Keratinocyte (primary cell): ENCODE measurements at regions not wholly inside any gene's neighbourhood (a gene's known extent, or its start where the extent isn't known, plus 50 kb on each side); places are given as distances from the start of the nearest gene placed in this dataset.

Experiments used
- DNase-seq: peaks from one replicate; pipeline ENCODE4 v3.0.0-alpha.2; 2011; ENCODE audit warnings: low read depth, missing footprints, low spot score
- FAIRE-seq: peaks from 2 replicates; lab custom pipeline; 2011; peaks lifted over from hg19 to GRCh38; lab: Jason Lieb, UNC
- H2AFZ ChIP-seq: 2 replicates; pipeline ENCODE4 v1.6.0; 2012; ENCODE audit warnings: low read length, control low read depth, inconsistent platforms; ENCODE audit not compliant: control insufficient read depth
- H3K27ac ChIP-seq: 2 replicates; pipeline ENCODE4 v1.5.1; 2011; ENCODE audit warnings: low read length; ENCODE audit not compliant: control insufficient read depth, insufficient read depth
- H3K27me3 ChIP-seq: 3 replicates; pipeline ENCODE4 v1.6.0; 2011; ENCODE audit warnings: low read length; ENCODE audit not compliant: control insufficient read depth, insufficient read depth; ENCODE audit errors: extremely low read depth
- H3K36me3 ChIP-seq, 2 experiments: 2 replicates in 1 of 2; 3 replicates in 1 of 2; pipeline ENCODE4 v1.5.1; 2011; ENCODE audit warnings: low read length in 2 of 2, mild to moderate bottlenecking in 1 of 2; ENCODE audit not compliant: control insufficient read depth in 2 of 2, insufficient read depth in 2 of 2; ENCODE audit errors: extremely low read depth in 1 of 2
- H3K4me1 ChIP-seq: 3 replicates; pipeline ENCODE4 v1.5.1; 2011; ENCODE audit warnings: low read length; ENCODE audit not compliant: control insufficient read depth, insufficient read depth; ENCODE audit errors: extremely low read depth
- H3K4me2 ChIP-seq: 3 replicates; pipeline ENCODE4 v1.6.0; 2011; ENCODE audit warnings: low read depth, low read length; ENCODE audit not compliant: control insufficient read depth, insufficient read depth; ENCODE audit errors: extremely low read depth
- H3K4me3 ChIP-seq, 3 experiments: fragments of 200-600 bp in 1 of 3; sonication (generic) in 1 of 3; 2 replicates in 2 of 3; 3 replicates in 1 of 3; pipeline ENCODE4 v1.5.1; 2011 to 2016; ENCODE audit warnings: low read length in 3 of 3, mild to moderate bottlenecking in 3 of 3, control low read depth in 2 of 3, inconsistent platforms in 1 of 3, low read depth in 1 of 3, mixed read lengths in 1 of 3, mixed run types in 1 of 3, moderate library complexity in 1 of 3; ENCODE audit not compliant: control insufficient read depth in 2 of 3, insufficient read depth in 2 of 3; ENCODE audit errors: extremely low read depth in 1 of 3
- H3K79me2 ChIP-seq: 2 replicates; pipeline ENCODE4 v1.6.0; 2012; ENCODE audit warnings: low read length; ENCODE audit not compliant: control insufficient read depth, insufficient read depth
- H3K9ac ChIP-seq: 3 replicates; pipeline ENCODE4 v1.6.0; 2011; ENCODE audit warnings: low read length; ENCODE audit not compliant: control insufficient read depth, insufficient read depth; ENCODE audit errors: extremely low read depth
- H3K9me1 ChIP-seq: 3 replicates; pipeline ENCODE4 v1.6.0; 2011; ENCODE audit warnings: low read length; ENCODE audit not compliant: control insufficient read depth, insufficient read depth; ENCODE audit errors: extremely low read depth
- H3K9me3 ChIP-seq: 2 replicates; pipeline ENCODE4 v1.5.1; 2012; ENCODE audit warnings: low read depth, low read length; ENCODE audit not compliant: control insufficient read depth
- H4K20me1 ChIP-seq: 3 replicates; pipeline ENCODE4 v1.6.0; 2011; ENCODE audit warnings: low read length; ENCODE audit not compliant: control insufficient read depth, insufficient read depth; ENCODE audit errors: extremely low read depth
- CTCF ChIP-seq, 3 experiments: IDR thresholded peaks in 1 of 3; conservative IDR thresholded peaks in 1 of 3; optimal IDR thresholded peaks in 1 of 3; 2 replicates in 2 of 3; 3 replicates in 1 of 3; pipeline versions ENCODE3 to v1.5.1; 2011; ENCODE audit warnings: low read length in 3 of 3, mild to moderate bottlenecking in 3 of 3, moderate library complexity in 2 of 3, control low read depth in 1 of 3, inconsistent platforms in 1 of 3; ENCODE audit not compliant: insufficient read depth in 2 of 3; ENCODE audit errors: extremely low read depth in 1 of 3
- EZH2 ChIP-seq: IDR thresholded peaks from one replicate; pipeline ENCODE4 v1.6.1; 2012; ENCODE audit warnings: inconsistent platforms, mild to moderate bottlenecking, low read length, moderate library complexity
- dilution Hi-C: fragments of 300-500 bp; cut with MboI; formaldehyde crosslinking; loops from one replicate; pipeline ENCODE4 v1.7.0; 2020; ENCODE audit warnings: low sequenced_read_pairs; ENCODE audit not compliant: extremely low pct_ligation_motif_present

- Histone ChIP-seq H2AFZ (no peak overlapping the region), H3K36me3 (no peaks in the 10 kb centered on the region), H3K4me2 (peak overlapping the region; percentile 1), H3K9me3 (no peaks in the 10 kb centered on the region), H3K79me2 (no peaks in the 10 kb centered on the region), H4K20me1 (no peaks in the 10 kb centered on the region), H3K27me3 (no peaks in the 10 kb centered on the region), H3K4me1 (peaks cover 3% of the 10 kb centered on the region), H3K4me3 (no peak overlapping the region), H3K9me1 (no peaks in the 10 kb centered on the region), H3K9ac (no peak overlapping the region), H3K27ac (no peak overlapping the region)
- FAIRE-seq (no peak), DNase-seq (no peak)
- TF ChIP-seq CTCF (optimal IDR thresholded peaks at IDR 0.05 in 1 of 3, IDR thresholded peaks at IDR 0.05 in 1 of 3, conservative IDR thresholded peaks at IDR 0.05 in 1 of 3; ENCODE audit: extremely low read depth in 1 of 3, insufficient read depth in 2 of 3, low read length in 3 of 3) (no peak), EZH2 (no peak)
- dilution Hi-C loops = no loop called here
Measured at GRCh38 chr5:7185742-7186141, 210.2 kb upstream of the ADCY2 start.

- Histone ChIP-seq H3K4me1 (peaks cover 3% of the 10 kb centered on the region), H3K36me3 (no peaks in the 10 kb centered on the region), H3K9me3 (no peaks in the 10 kb centered on the region), H3K4me2 (no peak overlapping the region), H3K27ac (no peak overlapping the region), H4K20me1 (no peaks in the 10 kb centered on the region), H2AFZ (no peak overlapping the region), H3K9me1 (no peaks in the 10 kb centered on the region), H3K79me2 (no peaks in the 10 kb centered on the region), H3K27me3 (no peaks in the 10 kb centered on the region), H3K4me3 (no peak overlapping the region), H3K9ac (no peak overlapping the region)
- DNase-seq (no peak), FAIRE-seq (no peak)
- dilution Hi-C loops = no loop called here
- TF ChIP-seq EZH2 (no peak), CTCF (optimal IDR thresholded peaks at IDR 0.05 in 1 of 3, IDR thresholded peaks at IDR 0.05 in 1 of 3, conservative IDR thresholded peaks at IDR 0.05 in 1 of 3; ENCODE audit: extremely low read depth in 1 of 3, insufficient read depth in 2 of 3, low read length in 3 of 3) (no peak)
Measured at GRCh38 chr5:7186818-7187217, 209.1 kb upstream of the ADCY2 start.
